Ishikawa (cell line): ENCODE measurements at regions not wholly inside any gene's neighbourhood (a gene's known extent, or its start where the extent isn't known, plus 50 kb on each side); places are given as distances from the start of the nearest gene placed in this dataset.

Experiments
- CEBPB ChIP-seq: IDR thresholded peaks from 2 replicates; pipeline ENCODE4 v1.6.1; 2012
- CREB1 ChIP-seq: IDR thresholded peaks from 2 replicates; pipeline ENCODE4 v1.6.1; 2012; ENCODE audit warnings: low read depth
- EGR1 ChIP-seq: IDR thresholded peaks from 2 replicates; pipeline ENCODE4 v1.6.1; 2012
- EP300 ChIP-seq: IDR thresholded peaks from 2 replicates; pipeline ENCODE4 v1.6.1; 2012; ENCODE audit warnings: borderline replicate concordance
- FOXM1 ChIP-seq: IDR thresholded peaks from 2 replicates; pipeline ENCODE4 v1.6.1; 2012; ENCODE audit warnings: low read depth, borderline replicate concordance
- MAX ChIP-seq: IDR thresholded peaks from 2 replicates; pipeline ENCODE4 v1.6.1; 2012
- NFIC ChIP-seq: IDR thresholded peaks from 2 replicates; pipeline ENCODE4 v1.6.1; 2012
- RAD21 ChIP-seq: IDR thresholded peaks from 2 replicates; pipeline ENCODE4 v1.6.1; 2012; ENCODE audit warnings: low read depth
- TAF1 ChIP-seq: IDR thresholded peaks from 2 replicates; pipeline ENCODE4 v1.6.1; 2012; ENCODE audit warnings: low read depth, mild to moderate bottlenecking
- TCF12 ChIP-seq: IDR thresholded peaks from 2 replicates; pipeline ENCODE4 v1.6.1; 2012; ENCODE audit warnings: low read depth
- TEAD4 ChIP-seq: IDR thresholded peaks from 2 replicates; pipeline ENCODE4 v1.6.1; 2012
- YY1 ChIP-seq: IDR thresholded peaks from 2 replicates; pipeline ENCODE4 v1.6.1; 2012; ENCODE audit warnings: low read depth
- ZBTB7A ChIP-seq: IDR thresholded peaks from 2 replicates; pipeline ENCODE4 v1.6.1; 2012; ENCODE audit warnings: low read depth
- TF ChIP-seq, protein P1 (sequence below): IDR thresholded peaks from 2 replicates; pipeline ENCODE4 v1.6.1; 2012
- TF ChIP-seq, protein P2 (sequence below): IDR thresholded peaks from 2 replicates; pipeline ENCODE4 v1.6.1; 2012; ENCODE audit warnings: low read depth, mild to moderate bottlenecking

DNA sequence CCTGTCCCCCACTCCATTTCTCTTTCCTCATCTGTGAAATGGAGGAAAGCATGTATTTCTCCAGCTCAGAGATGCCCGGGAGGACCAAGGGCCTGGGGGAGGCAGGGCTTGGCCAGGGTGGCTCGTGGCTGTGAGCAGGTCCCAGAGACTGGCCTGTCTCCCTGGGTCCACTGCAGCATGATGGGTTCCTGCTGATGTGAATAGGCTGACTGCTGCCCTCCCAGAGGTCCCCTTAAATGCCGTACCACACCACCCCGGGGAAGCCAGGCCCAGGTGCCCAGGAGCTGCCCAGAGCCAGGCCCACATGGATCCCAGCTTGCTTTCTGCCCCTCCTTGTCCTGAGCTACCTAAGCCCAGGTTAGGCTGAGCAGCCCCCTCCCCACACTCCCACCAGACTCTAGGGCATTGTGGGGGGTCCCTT is 158.2 kb upstream of the C14orf180 start:
- TF ChIP-seq MAX (no peak), TCF12 (no peak), YY1 (no peak), RAD21 (no peak), CEBPB (no peak), FOXM1 (no peak), EP300 (no peak), TAF1 (no peak), TEAD4 (no peak), ZBTB7A (no peak), NFIC (no peak), CREB1 (no peak), EGR1 (no peak)
- TF ChIP-seq, protein P1, sequence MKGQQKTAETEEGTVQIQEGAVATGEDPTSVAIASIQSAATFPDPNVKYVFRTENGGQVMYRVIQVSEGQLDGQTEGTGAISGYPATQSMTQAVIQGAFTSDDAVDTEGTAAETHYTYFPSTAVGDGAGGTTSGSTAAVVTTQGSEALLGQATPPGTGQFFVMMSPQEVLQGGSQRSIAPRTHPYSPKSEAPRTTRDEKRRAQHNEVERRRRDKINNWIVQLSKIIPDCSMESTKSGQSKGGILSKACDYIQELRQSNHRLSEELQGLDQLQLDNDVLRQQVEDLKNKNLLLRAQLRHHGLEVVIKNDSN, result no peak
- TF ChIP-seq, protein P2, sequence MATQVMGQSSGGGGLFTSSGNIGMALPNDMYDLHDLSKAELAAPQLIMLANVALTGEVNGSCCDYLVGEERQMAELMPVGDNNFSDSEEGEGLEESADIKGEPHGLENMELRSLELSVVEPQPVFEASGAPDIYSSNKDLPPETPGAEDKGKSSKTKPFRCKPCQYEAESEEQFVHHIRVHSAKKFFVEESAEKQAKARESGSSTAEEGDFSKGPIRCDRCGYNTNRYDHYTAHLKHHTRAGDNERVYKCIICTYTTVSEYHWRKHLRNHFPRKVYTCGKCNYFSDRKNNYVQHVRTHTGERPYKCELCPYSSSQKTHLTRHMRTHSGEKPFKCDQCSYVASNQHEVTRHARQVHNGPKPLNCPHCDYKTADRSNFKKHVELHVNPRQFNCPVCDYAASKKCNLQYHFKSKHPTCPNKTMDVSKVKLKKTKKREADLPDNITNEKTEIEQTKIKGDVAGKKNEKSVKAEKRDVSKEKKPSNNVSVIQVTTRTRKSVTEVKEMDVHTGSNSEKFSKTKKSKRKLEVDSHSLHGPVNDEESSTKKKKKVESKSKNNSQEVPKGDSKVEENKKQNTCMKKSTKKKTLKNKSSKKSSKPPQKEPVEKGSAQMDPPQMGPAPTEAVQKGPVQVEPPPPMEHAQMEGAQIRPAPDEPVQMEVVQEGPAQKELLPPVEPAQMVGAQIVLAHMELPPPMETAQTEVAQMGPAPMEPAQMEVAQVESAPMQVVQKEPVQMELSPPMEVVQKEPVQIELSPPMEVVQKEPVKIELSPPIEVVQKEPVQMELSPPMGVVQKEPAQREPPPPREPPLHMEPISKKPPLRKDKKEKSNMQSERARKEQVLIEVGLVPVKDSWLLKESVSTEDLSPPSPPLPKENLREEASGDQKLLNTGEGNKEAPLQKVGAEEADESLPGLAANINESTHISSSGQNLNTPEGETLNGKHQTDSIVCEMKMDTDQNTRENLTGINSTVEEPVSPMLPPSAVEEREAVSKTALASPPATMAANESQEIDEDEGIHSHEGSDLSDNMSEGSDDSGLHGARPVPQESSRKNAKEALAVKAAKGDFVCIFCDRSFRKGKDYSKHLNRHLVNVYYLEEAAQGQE, result no peak

DNA sequence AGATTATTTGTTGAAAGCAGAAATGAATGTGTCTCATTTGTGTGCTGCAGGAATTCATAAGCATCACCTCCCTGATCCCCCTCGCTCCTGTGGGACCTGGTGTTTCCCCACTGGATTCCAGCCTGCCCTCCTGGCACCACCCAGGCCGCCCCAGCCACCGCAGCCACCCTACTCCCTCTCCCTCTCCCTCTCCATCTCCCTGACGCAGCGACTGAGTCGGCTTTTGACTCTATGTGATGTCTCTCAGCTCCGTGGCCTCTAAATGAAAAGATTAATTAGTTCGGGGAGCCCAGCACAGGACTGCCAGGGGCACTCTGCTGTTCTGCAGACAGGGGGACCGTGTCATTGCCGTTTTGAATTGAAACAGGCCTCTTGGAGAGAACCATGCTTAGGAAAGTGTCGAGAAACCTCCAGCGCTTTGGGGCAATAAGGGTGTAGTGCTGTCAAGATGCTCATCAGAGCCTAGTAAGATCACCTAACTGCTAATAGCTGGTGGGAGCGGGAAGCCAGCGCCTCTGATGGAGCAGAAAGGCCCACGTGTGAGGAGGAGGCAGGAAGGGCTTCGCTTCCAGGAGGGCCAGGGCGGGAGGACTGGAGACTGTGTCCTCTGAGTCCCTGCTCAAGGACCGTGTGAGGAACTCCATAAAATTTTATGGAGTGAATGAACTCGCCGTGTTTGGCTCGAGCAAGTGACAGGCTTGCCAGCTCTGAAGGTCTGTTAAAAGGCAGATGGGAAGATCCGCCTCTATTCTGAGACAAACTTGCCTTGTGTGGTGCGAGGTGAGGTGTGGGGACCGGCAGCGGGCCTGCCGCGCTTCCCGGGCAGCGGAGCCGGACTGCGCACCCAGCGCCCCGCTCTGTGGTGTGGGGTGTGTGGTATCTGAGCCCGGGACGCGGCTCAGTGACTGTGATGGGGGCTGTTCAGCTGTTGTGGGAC is 157.4 kb upstream of the C14orf180 start:
- TF ChIP-seq EGR1, result no peak
- no peak for TF ChIP-seq CREB1
- TF ChIP-seq CEBPB, result no peak
- no peak for TF ChIP-seq TEAD4
- TF ChIP-seq RAD21, result no peak
- no peak for TF ChIP-seq NFIC
- TF ChIP-seq MAX, result no peak
- TF ChIP-seq, protein P1, result no peak
- no peak for TF ChIP-seq YY1
- no peak for TF ChIP-seq TCF12
- TF ChIP-seq ZBTB7A, result no peak
- TF ChIP-seq, protein P2, result no peak
- TF ChIP-seq TAF1, result no peak
- TF ChIP-seq FOXM1, result no peak
- TF ChIP-seq EP300, result no peak

DNA sequence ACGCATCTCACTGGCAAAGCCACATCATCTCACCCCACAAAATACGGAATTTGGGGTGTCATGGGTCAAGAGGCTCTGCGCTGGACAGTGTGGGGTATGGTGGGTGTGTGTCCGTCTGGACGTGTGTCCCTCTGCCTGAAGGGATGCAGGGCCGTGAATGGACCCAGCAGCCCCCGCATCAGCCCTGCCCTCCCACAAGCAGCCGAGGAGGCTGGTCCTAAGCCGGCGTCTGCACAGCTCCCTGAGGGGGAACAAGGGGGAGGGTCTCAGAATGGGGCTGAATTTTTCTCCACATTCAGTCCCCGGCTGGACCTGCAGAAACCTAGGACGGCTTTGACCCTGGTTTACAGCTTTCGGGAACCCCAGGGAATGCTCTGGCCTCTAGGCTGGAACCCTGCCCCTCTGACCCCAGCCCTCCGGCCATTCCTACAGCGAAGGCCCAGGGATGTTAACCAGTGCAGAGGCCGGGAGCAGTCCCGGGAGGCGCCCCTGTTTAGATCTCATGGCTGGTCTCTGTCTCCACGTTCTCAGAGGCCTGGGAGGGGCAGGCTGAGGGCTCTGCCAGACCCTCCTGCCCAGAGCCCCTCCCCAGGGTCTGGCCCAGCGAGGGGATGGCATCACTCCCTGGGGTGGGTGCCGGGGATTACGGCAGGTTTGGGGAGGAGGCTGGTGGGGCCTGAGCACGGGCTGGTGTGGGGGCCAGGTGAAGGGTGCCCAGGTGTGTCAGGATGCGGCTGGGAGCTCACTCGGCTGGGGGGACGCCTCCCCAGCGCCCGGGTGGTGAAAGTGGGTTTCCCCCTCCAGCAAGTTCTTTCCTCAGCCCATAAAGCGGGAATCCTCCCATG is 156.5 kb upstream of the C14orf180 start:
- TF ChIP-seq CREB1, result no peak
- TF ChIP-seq TAF1, result no peak
- TF ChIP-seq EP300, result no peak
- no peak for TF ChIP-seq TCF12
- TF ChIP-seq, protein P2, result no peak
- no peak for TF ChIP-seq ZBTB7A
- TF ChIP-seq, protein P1, result no peak
- TF ChIP-seq YY1, result no peak
- TF ChIP-seq NFIC, result no peak
- TF ChIP-seq MAX, result no peak
- no peak for TF ChIP-seq EGR1
- TF ChIP-seq TEAD4, result no peak
- no peak for TF ChIP-seq RAD21
- no peak for TF ChIP-seq CEBPB
- TF ChIP-seq FOXM1, result no peak
